ENCODE measurements at regions not wholly inside any gene's neighbourhood (a gene's known extent, or its start where the extent isn't known, plus 50 kb on each side); places are given as distances from the start of the nearest gene placed in this dataset.

DNA sequence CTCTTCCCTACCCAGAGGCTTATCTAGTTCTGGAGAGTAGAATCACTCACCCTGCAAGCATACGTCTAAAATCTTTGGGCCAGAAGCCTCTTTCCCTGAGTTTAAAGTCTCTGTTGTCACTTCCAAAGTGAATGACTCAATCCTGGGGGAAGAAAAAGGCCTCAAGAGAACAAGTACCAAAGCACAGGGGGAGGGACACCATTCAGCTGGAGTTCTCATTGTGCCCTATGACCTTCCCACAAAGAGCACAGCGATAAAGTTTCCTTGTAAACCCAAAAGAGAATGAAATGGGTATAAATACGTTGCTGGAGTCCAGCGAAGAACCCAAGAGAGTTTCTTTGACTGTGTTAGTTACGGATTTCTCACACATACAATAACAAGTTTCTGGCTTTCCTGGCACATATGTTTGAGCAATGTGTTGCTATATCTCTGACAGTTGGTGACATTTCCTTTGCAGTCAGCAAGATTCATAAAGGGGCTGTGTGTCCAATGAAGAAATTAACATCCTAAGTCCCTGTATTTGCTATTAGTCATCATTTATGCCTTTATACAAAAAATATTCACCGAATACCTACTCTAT lies 107.3 kb upstream of the PTPRG start:
- ATAC-seq (replicated peaks in 1 of 4) (no peak), DNase-seq (no peak)
- ChIA-PET POLR2A (no interaction called here), CTCF (no interaction called here)
- Histone ChIP-seq H3K4me1 (ENCODE audit: control insufficient read depth in 1 of 2, extremely low read depth in 1 of 2, insufficient read depth in 2 of 2, low read length in 2 of 2) (no peaks in the 10 kb centered on the region), H3K9me3 (no peaks in the 10 kb centered on the region), H3K27ac (ENCODE audit: low read length) (no peak overlapping the region), H3K36me3 (ENCODE audit: control insufficient read depth in 2 of 2, extremely low read depth in 1 of 2, insufficient read depth in 1 of 2, low read length in 1 of 2) (no peaks in the 10 kb centered on the region), H3K27me3 (replicated peaks in 1 of 2; ENCODE audit: control insufficient read depth in 2 of 2, extremely low read depth in 1 of 2, insufficient read depth in 2 of 2, low read length in 1 of 2) (no peaks in the 10 kb centered on the region), H3K4me3 (ENCODE audit: control insufficient read depth in 1 of 2, extremely low read depth in 1 of 2, low read length in 1 of 2) (no peak overlapping the region)
- H3K36me3 Mint-ChIP-seq, result no peaks in the 10 kb centered on the region
- no CpG with 5 or more reads among the region's 6 CpGs for WGBS (ENCODE audit: insufficient coverage)
- H3K27ac Mint-ChIP-seq, result no peak overlapping the region
- H3K9me3 Mint-ChIP-seq, result peaks cover 0 to 5% (median 0%) of the 10 kb centered on the region in 3 donors
- no peak overlapping the region for H3K4me3 Mint-ChIP-seq
- peaks cover 3 to 16% of the 10 kb centered on the region in 2 donors for H3K27me3 Mint-ChIP-seq
- H3K4me1 Mint-ChIP-seq, result no peaks in the 10 kb centered on the region

DNA sequence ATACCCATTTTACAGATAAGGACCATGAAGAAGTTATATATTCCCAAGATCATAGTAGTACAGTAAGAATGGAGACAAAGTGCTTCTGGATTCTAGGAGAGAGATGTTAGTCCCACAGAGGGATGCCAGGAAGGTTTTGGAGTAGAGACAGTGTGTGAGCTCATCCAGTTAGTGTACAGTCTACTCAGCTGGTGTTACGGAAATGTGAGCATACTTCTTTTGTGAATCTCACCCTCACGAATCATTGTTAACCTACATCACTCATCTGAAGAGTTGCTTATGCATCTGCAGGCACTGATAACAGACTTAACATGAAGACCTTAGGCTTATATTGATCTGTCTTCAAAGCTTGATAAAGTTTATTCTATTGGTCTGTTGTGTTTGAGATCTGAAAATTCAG lies 106.6 kb upstream of the PTPRG start:
- Histone ChIP-seq H3K4me1 (ENCODE audit: control insufficient read depth in 1 of 2, extremely low read depth in 1 of 2, insufficient read depth in 2 of 2, low read length in 2 of 2) (no peaks in the 10 kb centered on the region), H3K27ac (ENCODE audit: low read length) (no peak overlapping the region), H3K9me3 (no peaks in the 10 kb centered on the region), H3K36me3 (ENCODE audit: control insufficient read depth in 2 of 2, extremely low read depth in 1 of 2, insufficient read depth in 1 of 2, low read length in 1 of 2) (no peaks in the 10 kb centered on the region), H3K27me3 (replicated peaks in 1 of 2; ENCODE audit: control insufficient read depth in 2 of 2, extremely low read depth in 1 of 2, insufficient read depth in 2 of 2, low read length in 1 of 2) (no peaks in the 10 kb centered on the region), H3K4me3 (ENCODE audit: control insufficient read depth in 1 of 2, extremely low read depth in 1 of 2, low read length in 1 of 2) (no peak overlapping the region)
- Mint-ChIP-seq H3K27ac (no peak overlapping the region), H3K9me3 (peaks cover 0 to 5% (median 0%) of the 10 kb centered on the region in 3 donors), H3K4me3 (no peak overlapping the region), H3K27me3 (peaks cover 3 to 16% of the 10 kb centered on the region in 2 donors), H3K36me3 (no peaks in the 10 kb centered on the region), H3K4me1 (no peaks in the 10 kb centered on the region)
- DNase-seq (no peak), ATAC-seq (replicated peaks in 1 of 4) (no peak)
- ChIA-PET CTCF (no interaction called here), POLR2A (no interaction called here)
- no CpG with 5 or more reads among the region's 2 CpGs for WGBS (ENCODE audit: insufficient coverage)

DNA sequence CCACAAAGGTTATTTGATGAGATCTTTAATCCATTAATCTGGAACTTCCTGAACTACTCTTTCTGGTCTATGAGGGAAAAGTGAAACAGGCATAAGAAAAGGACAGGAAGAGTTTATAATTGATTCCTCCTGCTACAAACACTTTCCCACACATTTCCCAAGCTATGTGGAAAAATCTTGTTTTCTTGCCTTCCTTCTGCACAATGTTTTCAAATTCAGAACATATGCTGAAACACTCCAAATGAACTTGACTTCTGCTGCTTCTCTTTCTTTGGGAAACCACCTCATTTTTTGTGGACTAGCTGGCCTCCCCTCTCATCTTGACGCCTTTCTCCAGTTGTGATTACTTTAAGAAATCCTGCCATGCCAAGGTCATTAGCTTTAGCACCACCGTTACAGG lies 100.7 kb upstream of the PTPRG start:
- H3K4me1 Mint-ChIP-seq, result no peaks in the 10 kb centered on the region
- no peaks in the 10 kb centered on the region for H3K4me1 ChIP-seq (ENCODE audit: control insufficient read depth in 1 of 2, extremely low read depth in 1 of 2, insufficient read depth in 2 of 2, low read length in 2 of 2)
- H3K27me3 Mint-ChIP-seq, result peaks cover 3 to 7% of the 10 kb centered on the region in 2 donors
- no peaks in the 10 kb centered on the region for H3K27me3 ChIP-seq (replicated peaks in 1 of 2; ENCODE audit: control insufficient read depth in 2 of 2, extremely low read depth in 1 of 2, insufficient read depth in 2 of 2, low read length in 1 of 2)
- peaks cover 0 to 4% (median 0%) of the 10 kb centered on the region in 3 donors for H3K9me3 Mint-ChIP-seq
- no peak for DNase-seq
- H3K4me3 Mint-ChIP-seq, result no peak overlapping the region
- no peak overlapping the region for H3K27ac Mint-ChIP-seq
- no peaks in the 10 kb centered on the region for H3K36me3 Mint-ChIP-seq
- H3K36me3 ChIP-seq (ENCODE audit: control insufficient read depth in 2 of 2, extremely low read depth in 1 of 2, insufficient read depth in 1 of 2, low read length in 1 of 2), result no peaks in the 10 kb centered on the region
- ChIA-PET POLR2A (no interaction called here), CTCF (no interaction called here)
- no peaks in the 10 kb centered on the region for H3K9me3 ChIP-seq
- no peak for ATAC-seq (replicated peaks in 1 of 4)
- 86% methylated on average over 2 of the region's 2 CpGs for WGBS (ENCODE audit: insufficient coverage)
- H3K27ac ChIP-seq (ENCODE audit: low read length), result no peak overlapping the region
- H3K4me3 ChIP-seq (ENCODE audit: control insufficient read depth in 1 of 2, extremely low read depth in 1 of 2, low read length in 1 of 2), result no peak overlapping the region

DNA sequence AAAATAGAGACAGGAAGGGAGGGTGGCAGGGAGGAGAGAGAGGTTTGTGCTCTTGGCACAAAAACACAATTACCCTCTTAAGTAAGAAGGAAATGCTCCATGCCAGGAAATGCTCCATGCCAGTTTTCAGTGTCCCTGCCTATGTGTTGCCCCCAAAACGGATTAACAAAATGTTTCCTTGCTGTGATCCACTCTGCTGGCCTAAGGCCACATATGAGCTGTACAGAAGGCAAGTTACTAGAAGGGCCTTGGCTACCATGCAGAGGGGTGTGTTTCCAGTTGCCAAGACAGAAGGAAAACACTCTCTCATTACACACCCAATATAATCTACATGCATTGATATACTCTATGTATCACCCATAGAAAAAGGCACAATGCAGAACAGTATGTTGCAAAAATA lies 98.2 kb upstream of the PTPRG start:
- Histone ChIP-seq H3K4me1 (ENCODE audit: control insufficient read depth in 1 of 2, extremely low read depth in 1 of 2, insufficient read depth in 2 of 2, low read length in 2 of 2) (no peaks in the 10 kb centered on the region), H3K36me3 (ENCODE audit: control insufficient read depth in 2 of 2, extremely low read depth in 1 of 2, insufficient read depth in 1 of 2, low read length in 1 of 2) (no peaks in the 10 kb centered on the region), H3K27me3 (replicated peaks in 1 of 2; ENCODE audit: control insufficient read depth in 2 of 2, extremely low read depth in 1 of 2, insufficient read depth in 2 of 2, low read length in 1 of 2) (no peaks in the 10 kb centered on the region), H3K27ac (ENCODE audit: low read length) (no peak overlapping the region), H3K9me3 (no peaks in the 10 kb centered on the region), H3K4me3 (ENCODE audit: control insufficient read depth in 1 of 2, extremely low read depth in 1 of 2, low read length in 1 of 2) (no peak overlapping the region)
- H3K4me1 Mint-ChIP-seq, result no peaks in the 10 kb centered on the region
- no peak overlapping the region for H3K4me3 Mint-ChIP-seq
- H3K36me3 Mint-ChIP-seq, result no peaks in the 10 kb centered on the region
- H3K27me3 Mint-ChIP-seq, result peaks cover 3 to 7% of the 10 kb centered on the region in 2 donors
- ChIA-PET CTCF (interaction anchor here in 1 of 2 donors (0.7 kb wide), 1 partner anchor 1665 kb away, joined by 4 read pairs; no protein-coding TSS in a partner anchor), POLR2A (no interaction called here)
- 14% methylated on average over 1 of the region's 1 CpG for WGBS (ENCODE audit: insufficient coverage)
- H3K27ac Mint-ChIP-seq, result no peak overlapping the region
- DNase-seq (no peak), ATAC-seq (replicated peaks in 1 of 4) (no peak)
- peaks cover 0 to 4% (median 0%) of the 10 kb centered on the region in 3 donors for H3K9me3 Mint-ChIP-seq

DNA sequence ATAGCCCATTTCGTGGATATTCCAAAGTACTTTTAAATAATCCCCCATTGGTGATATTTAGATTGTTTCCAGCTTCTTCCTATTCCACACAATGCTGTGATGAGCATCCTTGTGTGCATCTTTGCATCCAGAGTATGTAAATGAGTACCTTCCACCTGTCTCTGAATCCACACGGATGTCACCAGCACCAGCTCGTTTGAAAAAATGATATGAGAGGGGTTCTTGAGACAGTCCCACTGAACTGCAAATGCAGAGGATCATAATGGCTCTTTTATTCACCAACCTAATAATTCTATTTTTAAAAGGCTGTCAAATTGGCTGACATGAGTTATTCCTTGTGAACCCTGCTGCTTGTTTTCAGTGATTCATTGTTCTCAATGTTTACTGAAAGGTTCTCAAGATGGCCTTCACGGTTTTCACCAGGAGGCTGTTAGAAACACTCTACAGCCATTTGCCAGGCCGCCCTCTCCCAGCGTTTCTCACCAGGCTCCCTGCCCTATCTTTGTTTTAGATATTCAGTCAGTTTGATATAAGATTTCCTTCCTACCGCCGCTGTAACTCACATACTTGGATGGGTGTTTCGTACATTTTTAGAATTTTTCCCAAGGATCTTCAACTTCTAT lies 96.7 kb upstream of the PTPRG start:
- CTCF ChIA-PET, result no interaction called here
- ATAC-seq (replicated peaks in 1 of 4) (no peak), DNase-seq (no peak)
- Histone ChIP-seq H3K36me3 (ENCODE audit: control insufficient read depth in 2 of 2, extremely low read depth in 1 of 2, insufficient read depth in 1 of 2, low read length in 1 of 2) (no peaks in the 10 kb centered on the region), H3K9me3 (no peaks in the 10 kb centered on the region), H3K27me3 (replicated peaks in 1 of 2; ENCODE audit: control insufficient read depth in 2 of 2, extremely low read depth in 1 of 2, insufficient read depth in 2 of 2, low read length in 1 of 2) (no peaks in the 10 kb centered on the region), H3K4me1 (ENCODE audit: control insufficient read depth in 1 of 2, extremely low read depth in 1 of 2, insufficient read depth in 2 of 2, low read length in 2 of 2) (no peaks in the 10 kb centered on the region), H3K4me3 (ENCODE audit: control insufficient read depth in 1 of 2, extremely low read depth in 1 of 2, low read length in 1 of 2) (no peak overlapping the region), H3K27ac (ENCODE audit: low read length) (no peak overlapping the region)
- Mint-ChIP-seq H3K27ac (no peak overlapping the region), H3K27me3 (peaks cover 0 to 3% of the 10 kb centered on the region in 2 donors), H3K4me3 (no peak overlapping the region), H3K4me1 (no peaks in the 10 kb centered on the region), H3K36me3 (no peaks in the 10 kb centered on the region), H3K9me3 (peaks cover 0 to 4% (median 0%) of the 10 kb centered on the region in 3 donors)
- WGBS (ENCODE audit: insufficient coverage), result 0% methylated on average over 1 of the region's 9 CpGs
- POLR2A ChIA-PET, result no interaction called here

DNA sequence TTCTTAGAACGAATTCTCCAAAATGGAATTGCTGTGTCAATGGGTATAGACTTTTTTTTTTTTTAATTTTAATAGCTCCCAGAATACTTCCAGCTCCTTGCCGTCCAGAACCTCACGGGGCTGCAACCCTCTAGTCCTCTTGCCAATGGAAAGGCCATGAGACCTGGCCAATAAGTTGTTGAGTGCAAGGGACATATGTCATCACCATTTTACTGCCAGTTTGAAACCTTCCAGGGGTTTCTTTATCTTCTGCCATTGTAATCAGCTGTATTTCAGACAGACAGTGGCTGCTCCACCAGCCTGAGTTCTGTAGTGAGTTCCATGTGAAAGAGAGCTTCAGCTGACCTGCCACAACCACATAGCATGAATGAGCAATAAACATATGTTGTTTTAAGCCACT lies 95.0 kb upstream of the PTPRG start:
- no CpG with 5 or more reads among the region's 3 CpGs for WGBS (ENCODE audit: insufficient coverage)
- Mint-ChIP-seq H3K4me3 (no peak overlapping the region), H3K36me3 (no peaks in the 10 kb centered on the region), H3K27ac (no peak overlapping the region), H3K9me3 (peaks cover 0 to 4% (median 0%) of the 10 kb centered on the region in 3 donors), H3K4me1 (no peaks in the 10 kb centered on the region), H3K27me3 (peaks cover 0 to 3% of the 10 kb centered on the region in 2 donors)
- no peaks in the 10 kb centered on the region for H3K4me1 ChIP-seq (ENCODE audit: control insufficient read depth in 1 of 2, extremely low read depth in 1 of 2, insufficient read depth in 2 of 2, low read length in 2 of 2)
- H3K36me3 ChIP-seq (ENCODE audit: control insufficient read depth in 2 of 2, extremely low read depth in 1 of 2, insufficient read depth in 1 of 2, low read length in 1 of 2), result no peaks in the 10 kb centered on the region
- no peak overlapping the region for H3K4me3 ChIP-seq (ENCODE audit: control insufficient read depth in 1 of 2, extremely low read depth in 1 of 2, low read length in 1 of 2)
- H3K27me3 ChIP-seq (replicated peaks in 1 of 2; ENCODE audit: control insufficient read depth in 2 of 2, extremely low read depth in 1 of 2, insufficient read depth in 2 of 2, low read length in 1 of 2), result no peaks in the 10 kb centered on the region
- POLR2A ChIA-PET, result interaction anchor here in 1 of 2 donors (0.6 kb wide), 1 partner anchor 46 kb away, joined by 3 read pairs; no protein-coding TSS in a partner anchor
- ATAC-seq (replicated peaks in 1 of 4) (no peak), DNase-seq (no peak)
- no peak overlapping the region for H3K27ac ChIP-seq (ENCODE audit: low read length)
- H3K9me3 ChIP-seq, result no peaks in the 10 kb centered on the region
- CTCF ChIA-PET, result no interaction called here
